CD4-positive, alpha-beta T cell treated with Interleukin-1 beta for 1 hour (primary cell): ENCODE measurements at regions not wholly inside any gene's neighbourhood (a gene's known extent, or its start where the extent isn't known, plus 50 kb on each side); places are given as distances from the start of the nearest gene placed in this dataset.
"Not testable (repeated sequence)": the region's sequence is repeated elsewhere in the genome, so short reads cannot be mapped to it uniquely, and the experiment has no call there.

Source experiments
- DNase-seq, 2 donors: peaks; one replicate each; pipeline ENCODE4 v3.0.0-alpha.2; 2020 to 2022

GRCh38 chr18:22570492-22570891 lies 152.8 kb upstream of the CTAGE1 start:
- no peak for DNase-seq

- no peak for DNase-seq
Measured at GRCh38 chr18:22572341-22572740, 154.6 kb upstream of the CTAGE1 start.

GRCh38 chr18:22579271-22579670 lies 161.6 kb upstream of the CTAGE1 start:
- DNase-seq: no peak

DNA sequence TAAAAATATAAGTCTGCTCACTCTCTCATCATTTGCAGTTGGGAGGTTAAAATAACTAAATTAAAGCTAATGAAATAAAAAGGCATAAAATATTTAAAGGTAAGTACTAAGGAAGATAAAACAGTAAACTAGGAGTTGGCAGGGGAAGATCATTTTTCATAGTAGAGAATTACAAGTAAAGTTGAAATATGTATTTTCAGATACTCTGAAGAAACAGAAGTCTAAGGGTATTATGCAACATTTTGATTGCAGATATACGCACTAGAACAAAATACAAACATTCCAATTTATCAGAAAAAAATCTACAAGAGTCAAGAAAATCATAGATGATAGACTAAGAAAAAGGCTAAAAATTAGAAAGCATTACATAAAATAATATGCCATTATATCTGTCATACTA lies 167.6 kb upstream of the CTAGE1 start:
- DNase-seq: no peak

- DNase-seq: no peak
Measured at GRCh38 chr18:22585821-22586220, 168.1 kb upstream of the CTAGE1 start.

- no peak for DNase-seq
Measured at GRCh38 chr18:22591222-22591621, 173.5 kb upstream of the CTAGE1 start.

- no peak for DNase-seq
Measured at GRCh38 chr18:22594155-22594690, 176.5 kb upstream of the CTAGE1 start.

DNA sequence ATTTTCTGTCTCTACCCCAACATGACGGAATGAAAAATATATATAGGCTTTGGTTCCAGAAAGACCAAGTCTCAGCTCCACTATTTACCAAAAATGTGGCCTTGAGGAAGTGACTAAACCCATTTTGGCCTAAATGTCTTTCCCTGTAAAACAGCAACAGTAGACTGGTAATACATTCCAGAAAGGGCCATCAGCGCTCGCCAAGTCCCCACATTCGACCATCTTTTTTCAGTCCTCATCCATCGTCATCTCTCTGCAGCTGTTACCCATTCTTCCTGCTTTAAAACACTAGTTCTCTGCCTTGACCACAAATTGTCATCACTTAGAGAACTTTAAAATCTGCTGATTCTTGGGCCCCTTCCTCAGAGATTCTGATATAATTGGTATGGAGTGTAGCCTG lies 183.8 kb upstream of the CTAGE1 start:
- no peak for DNase-seq

DNA sequence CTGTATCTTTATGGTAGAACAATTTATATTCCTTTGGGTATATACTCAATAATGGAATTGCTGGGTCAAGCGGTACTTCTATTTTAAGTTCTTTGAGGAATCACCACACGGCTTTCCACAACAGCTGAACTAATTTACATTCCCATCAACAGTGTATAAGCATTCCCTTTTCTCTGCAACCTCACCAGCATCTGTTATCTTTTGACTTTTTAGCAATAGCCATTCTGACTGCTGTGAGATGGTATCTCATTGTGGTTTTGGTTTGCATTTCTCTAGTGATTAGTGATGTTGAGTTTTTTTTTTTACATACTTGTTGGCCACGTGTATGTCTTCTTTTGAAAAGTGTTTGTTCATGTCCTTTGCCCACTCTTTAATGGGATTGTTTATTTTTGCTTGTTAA lies 184.7 kb upstream of the CTAGE1 start:
- not testable (repeated sequence) for DNase-seq

DNA sequence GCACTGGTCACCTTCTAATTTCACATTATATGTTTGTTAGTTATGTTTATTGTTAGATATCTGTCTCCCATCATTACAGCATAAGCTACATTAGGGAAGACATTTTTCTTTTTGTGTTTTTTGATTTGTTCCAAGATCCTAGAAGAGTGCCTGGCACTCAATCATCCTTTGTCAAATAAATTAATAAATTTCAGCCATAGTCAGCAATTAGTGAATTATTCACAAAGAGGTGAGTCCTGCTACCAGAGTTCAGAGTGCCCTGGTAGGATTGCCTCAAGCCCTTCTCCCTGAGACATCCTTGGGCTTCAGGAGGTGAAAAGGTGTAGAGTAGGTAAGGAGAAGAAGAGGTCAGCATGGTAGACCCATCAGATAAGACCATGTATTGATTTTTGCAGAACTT lies 186.2 kb upstream of the CTAGE1 start:
- no peak for DNase-seq

GRCh38 chr18:22604390-22604985 lies 186.8 kb upstream of the CTAGE1 start:
- DNase-seq: no peak

- DNase-seq: no peak
Measured at GRCh38 chr18:22604986-22605421, 187.3 kb upstream of the CTAGE1 start.

DNA sequence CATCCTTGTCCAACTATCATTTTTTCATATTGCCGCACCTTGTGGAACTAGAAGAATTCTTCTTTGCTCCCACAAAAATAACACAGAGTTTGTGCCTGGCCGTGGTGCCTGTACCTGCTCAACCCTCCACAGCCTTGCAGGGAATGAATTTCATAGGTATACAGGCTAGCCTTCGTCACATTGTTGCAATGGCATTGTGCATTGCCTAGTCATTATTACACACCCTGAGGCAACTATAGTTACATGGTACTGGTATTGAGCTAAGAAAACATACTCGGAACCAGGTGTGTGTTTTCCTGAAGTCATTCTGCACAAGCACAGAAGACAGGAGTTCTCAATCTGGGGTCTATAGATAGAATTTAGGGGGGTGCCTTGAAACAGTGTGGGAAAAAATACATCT lies 188.0 kb upstream of the CTAGE1 start:
- DNase-seq: no peak

DNA sequence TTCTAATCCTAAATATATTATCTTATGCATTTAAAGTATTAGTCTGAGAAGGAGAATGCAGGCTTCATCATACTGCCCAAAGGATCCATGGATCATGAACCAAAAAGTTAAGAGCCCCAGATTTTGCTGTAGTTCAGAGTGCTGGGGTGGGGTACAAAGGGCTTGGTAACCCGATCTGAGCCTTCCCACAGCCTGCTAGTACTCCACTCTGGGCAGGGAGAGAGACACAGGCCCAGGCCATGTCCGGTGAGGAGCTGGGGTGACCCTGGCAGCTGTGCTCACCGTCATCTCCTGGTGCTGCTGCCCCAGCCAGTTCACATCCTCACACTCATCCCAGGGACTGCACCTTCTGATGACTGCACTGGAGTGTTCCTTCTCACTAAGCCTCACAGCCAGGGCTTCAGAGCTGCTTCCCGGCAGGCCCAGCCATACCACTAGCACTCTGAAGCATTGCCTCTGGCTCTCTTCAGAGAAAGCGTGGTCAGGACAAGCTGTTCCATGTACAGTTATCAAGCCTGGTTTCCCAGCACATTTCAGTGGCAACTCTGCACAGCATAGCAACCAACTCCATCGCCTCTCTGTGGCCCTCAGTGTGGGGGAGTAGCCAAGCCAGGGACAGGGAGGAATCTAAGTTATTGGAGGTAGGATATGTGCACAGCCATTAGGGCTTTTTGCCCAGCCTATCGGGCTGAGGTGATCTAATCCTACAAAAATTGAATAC lies 189.0 kb upstream of the CTAGE1 start:
- DNase-seq: no peak

- no peak for DNase-seq
Measured at GRCh38 chr18:22607284-22607635, 189.5 kb upstream of the CTAGE1 start.

DNA sequence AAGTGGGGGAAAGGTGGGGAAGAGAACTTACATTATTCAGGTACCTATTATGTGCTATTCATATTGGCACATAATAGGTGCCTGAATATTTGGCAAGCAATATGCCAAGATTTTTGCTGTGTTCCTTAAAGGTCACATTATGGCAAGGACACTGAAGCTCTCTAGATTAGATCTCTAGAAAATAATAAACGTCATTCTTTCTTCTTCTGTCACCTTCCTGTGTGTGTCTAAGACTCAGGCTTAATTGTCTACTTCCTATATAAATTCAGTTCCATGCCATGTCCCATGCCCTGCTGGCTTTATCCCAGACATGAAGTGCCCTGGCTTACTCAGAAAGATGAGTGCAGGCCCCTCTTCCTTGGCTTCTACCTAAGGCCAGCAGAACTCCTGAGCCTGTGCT lies 191.1 kb upstream of the CTAGE1 start:
- no peak for DNase-seq

DNA sequence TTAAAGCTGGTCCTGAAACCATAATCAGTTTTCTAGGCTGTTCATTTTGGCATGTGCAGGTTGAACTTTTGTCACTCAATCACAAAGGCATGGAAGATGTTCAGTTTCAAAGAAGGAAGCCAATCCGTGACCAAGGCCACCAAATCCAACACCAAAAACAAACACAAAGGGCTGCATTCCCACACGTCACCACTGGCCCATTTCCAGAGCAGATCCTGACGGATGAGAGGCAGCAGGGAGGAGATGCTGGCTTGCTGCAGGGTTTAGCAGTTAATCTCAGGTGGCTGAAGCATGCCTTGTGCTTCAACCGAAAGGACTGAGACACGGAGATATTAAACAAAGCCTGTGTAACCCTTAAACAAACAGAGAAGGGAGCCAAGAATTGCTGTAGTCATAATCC lies 191.9 kb upstream of the CTAGE1 start:
- DNase-seq: no peak

GRCh38 chr18:22613058-22613690 lies 195.5 kb upstream of the CTAGE1 start:
- DNase-seq: no peak

- DNase-seq: no peak
Measured at GRCh38 chr18:22613788-22614187, 196.1 kb upstream of the CTAGE1 start.

- no peak for DNase-seq
Measured at GRCh38 chr18:22623513-22623912, 205.8 kb upstream of the CTAGE1 start.

GRCh38 chr18:22624176-22624575 lies 206.5 kb upstream of the CTAGE1 start:
- no peak for DNase-seq

- DNase-seq: no peak
Measured at GRCh38 chr18:22625406-22625805, 207.7 kb upstream of the CTAGE1 start.

GRCh38 chr18:22626771-22627170 lies 209.1 kb upstream of the CTAGE1 start:
- DNase-seq: no peak

DNA sequence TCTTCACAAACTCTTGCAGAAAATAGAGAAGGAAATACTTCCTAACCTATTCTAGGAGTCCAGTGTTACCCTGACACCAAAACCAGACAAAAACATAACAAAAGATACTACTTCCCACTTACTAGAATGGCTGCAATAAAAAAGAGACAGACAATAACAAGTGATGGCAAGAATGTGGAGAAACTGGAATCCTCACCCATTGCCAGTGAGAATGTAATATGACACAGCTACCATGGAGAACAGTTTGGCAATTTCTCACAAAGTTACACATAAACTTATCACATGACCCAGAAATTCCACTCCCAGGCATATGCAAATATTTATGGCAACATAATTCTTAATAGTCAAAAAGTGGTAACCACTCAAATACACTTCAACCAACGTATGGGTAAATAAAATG lies 209.8 kb upstream of the CTAGE1 start:
- DNase-seq: no peak
